CD14-positive monocyte (primary cell): ENCODE measurements at regions not wholly inside any gene's neighbourhood (a gene's known extent, or its start where the extent isn't known, plus 50 kb on each side); places are given as distances from the start of the nearest gene placed in this dataset.

Experiments used
- DNase-seq, 3 donors: peaks; one replicate each; pipeline ENCODE4 v3.0.0-alpha.2; 2011 to 2022
- H2AFZ ChIP-seq: 2 replicates; pipeline ENCODE4 v1.6.0; 2012; ENCODE audit warnings: mild to moderate bottlenecking, low read depth, low read length, inconsistent platforms; ENCODE audit not compliant: insufficient read depth, poor library complexity, severe bottlenecking
- H3K27ac ChIP-seq, 2 donors: 1 replicate in 1 of 2; 2 replicates in 1 of 2; pipeline ENCODE4 v1.5.1; 2012 to 2013; ENCODE audit warnings: low read length in 2 of 2, control low read depth in 1 of 2, inconsistent platforms in 1 of 2, low read depth in 1 of 2, mild to moderate bottlenecking in 1 of 2
- H3K27me3 ChIP-seq, 2 donors: one replicate each; pipeline versions ENCODE4 v1.6.0 to v1.6.1; 2011 to 2013; ENCODE audit warnings: low read length in 2 of 2; ENCODE audit not compliant: control insufficient read depth in 2 of 2, insufficient read depth in 2 of 2
- H3K36me3 ChIP-seq, 2 donors: replicated peaks in 1 of 2; 1 replicate in 1 of 2; 2 replicates in 1 of 2; pipeline versions ENCODE4 v1.5.1 to v1.6.1; 2012 to 2013; ENCODE audit warnings: low read length in 2 of 2, control low read depth in 1 of 2, inconsistent platforms in 1 of 2, mild to moderate bottlenecking in 1 of 2; ENCODE audit not compliant: insufficient read depth in 2 of 2, control insufficient read depth in 1 of 2
- H3K4me1 ChIP-seq, 2 donors: 1 replicate in 1 of 2; 2 replicates in 1 of 2; pipeline versions ENCODE4 v1.5.1 to v1.6.1; 2012 to 2013; ENCODE audit warnings: low read length in 2 of 2, control low read depth in 1 of 2, inconsistent platforms in 1 of 2, mild to moderate bottlenecking in 1 of 2, moderate library complexity in 1 of 2; ENCODE audit not compliant: insufficient read depth in 2 of 2, control insufficient read depth in 1 of 2
- H3K4me2 ChIP-seq: replicated peaks from 2 replicates; pipeline ENCODE3; 2012; ENCODE audit warnings: low read length, moderate library complexity, mild to moderate bottlenecking; ENCODE audit not compliant: poor library complexity, severe bottlenecking; ENCODE audit errors: extremely low read depth
- H3K4me3 ChIP-seq, 3 experiments: fragments of 200-600 bp in 1 of 3; sonication (generic) in 1 of 3; replicated peaks in 1 of 3; 1 replicate in 2 of 3; 2 replicates in 1 of 3; pipeline ENCODE4 v1.5.1; 2011 to 2013; ENCODE audit warnings: low read length in 3 of 3, mild to moderate bottlenecking in 3 of 3, control low read depth in 2 of 3, low read depth in 2 of 3, inconsistent platforms in 1 of 3, moderate library complexity in 1 of 3
- H3K79me2 ChIP-seq: 2 replicates; pipeline ENCODE4 v1.6.0; 2012; ENCODE audit warnings: mild to moderate bottlenecking, control low read depth, inconsistent platforms, low read length, moderate library complexity; ENCODE audit not compliant: insufficient read depth
- H3K9ac ChIP-seq: 2 replicates; pipeline ENCODE4 v1.6.0; 2017; ENCODE audit warnings: low read length, mild to moderate bottlenecking; ENCODE audit not compliant: insufficient read depth, poor library complexity, severe bottlenecking
- H3K9me3 ChIP-seq, 2 donors: replicated peaks in 1 of 2; 1 replicate in 1 of 2; 2 replicates in 1 of 2; pipeline versions ENCODE4 v1.5.1 to v1.6.1; 2012 to 2013; ENCODE audit warnings: low read length in 2 of 2, control low read depth in 1 of 2; ENCODE audit not compliant: control insufficient read depth in 1 of 2, insufficient read depth in 1 of 2
- H4K20me1 ChIP-seq: 2 replicates; pipeline ENCODE4 v1.6.0; 2012; ENCODE audit warnings: mild to moderate bottlenecking, low read length, control low read depth, moderate library complexity; ENCODE audit not compliant: insufficient read depth
- H3K27ac Mint-ChIP-seq, 7 donors: one replicate each; pipeline ENCODE4 v1.8.0; 2020; ENCODE audit warnings: mild to moderate bottlenecking in 7 of 7, mixed read lengths in 7 of 7, moderate library complexity in 6 of 7, inconsistent platforms in 2 of 7
- H3K27me3 Mint-ChIP-seq, 3 donors: one replicate each; pipeline ENCODE4 v1.8.0; 2021 to 2022; ENCODE audit warnings: low read depth in 3 of 3, mild to moderate bottlenecking in 3 of 3, mixed read lengths in 3 of 3, moderate library complexity in 3 of 3, inconsistent platforms in 1 of 3
- H3K36me3 Mint-ChIP-seq, 2 donors: one replicate each; pipeline ENCODE4 v1.8.0; 2020; ENCODE audit warnings: mixed read lengths in 2 of 2, inconsistent platforms in 1 of 2, mild to moderate bottlenecking in 1 of 2
- H3K4me1 Mint-ChIP-seq: one replicate; pipeline ENCODE4 v1.8.0; 2020; ENCODE audit warnings: mild to moderate bottlenecking, mixed read lengths
- H3K4me3 Mint-ChIP-seq, 2 donors: one replicate each; pipeline ENCODE4 v1.8.0; 2020; ENCODE audit warnings: mild to moderate bottlenecking in 2 of 2, mixed read lengths in 2 of 2, moderate library complexity in 1 of 2
- H3K9me3 Mint-ChIP-seq, 7 donors: one replicate each; pipeline ENCODE4 v1.8.0; 2020 to 2022; ENCODE audit warnings: mixed read lengths in 7 of 7, mild to moderate bottlenecking in 6 of 7, moderate library complexity in 6 of 7, inconsistent platforms in 2 of 7
- WGBS: methylation state at CpG from one replicate; pipeline ENCODE4 v1.1.5; 2013; ENCODE audit warnings: missing lambda C conversion rate; ENCODE audit not compliant: insufficient coverage; 5-methylcytosine and 5-hydroxymethylcytosine counted together
- intact Hi-C, 2 donors: fragments of 100-400 bp; cut with micrococcal nuclease; formaldehyde crosslinking; loops; one replicate each; pipeline versions ENCODE4 v1.15.0 to v1.15.1; 2023
- TF ChIP-seq, protein P1 (sequence below): fragments of 200-600 bp; IDR thresholded peaks from one replicate; pipeline ENCODE4 v1.8.0; 2022; ENCODE audit warnings: antibody characterized with exemption, mild to moderate bottlenecking

- H3K9ac ChIP-seq: no peak overlapping the region
- no peaks in the 10 kb centered on the region for H3K36me3 ChIP-seq
- H3K79me2 ChIP-seq: no peaks in the 10 kb centered on the region
- Mint-ChIP-seq H3K27me3 (peaks cover 4 to 9% (median 9%) of the 10 kb centered on the region in 3 donors), H3K4me3 (no peak overlapping the region), H3K27ac (no peak overlapping the region), H3K4me1 (no peaks in the 10 kb centered on the region), H3K9me3 (peaks cover 0 to 3% (median 0%) of the 10 kb centered on the region in 7 donors), H3K36me3 (no peaks in the 10 kb centered on the region)
- no peak overlapping the region for H3K4me2 ChIP-seq
- H3K27ac ChIP-seq: no peak overlapping the region
- intact Hi-C loops: no loop called here
- no peak overlapping the region for H3K4me3 ChIP-seq
- H3K27me3 ChIP-seq: peaks cover 0 to 5% of the 10 kb centered on the region in 2 donors
- no peaks in the 10 kb centered on the region for H3K4me1 ChIP-seq
- H4K20me1 ChIP-seq: no peaks in the 10 kb centered on the region
- WGBS: 100% methylated on average over 3 of the region's 5 CpGs
- TF ChIP-seq, protein P1, sequence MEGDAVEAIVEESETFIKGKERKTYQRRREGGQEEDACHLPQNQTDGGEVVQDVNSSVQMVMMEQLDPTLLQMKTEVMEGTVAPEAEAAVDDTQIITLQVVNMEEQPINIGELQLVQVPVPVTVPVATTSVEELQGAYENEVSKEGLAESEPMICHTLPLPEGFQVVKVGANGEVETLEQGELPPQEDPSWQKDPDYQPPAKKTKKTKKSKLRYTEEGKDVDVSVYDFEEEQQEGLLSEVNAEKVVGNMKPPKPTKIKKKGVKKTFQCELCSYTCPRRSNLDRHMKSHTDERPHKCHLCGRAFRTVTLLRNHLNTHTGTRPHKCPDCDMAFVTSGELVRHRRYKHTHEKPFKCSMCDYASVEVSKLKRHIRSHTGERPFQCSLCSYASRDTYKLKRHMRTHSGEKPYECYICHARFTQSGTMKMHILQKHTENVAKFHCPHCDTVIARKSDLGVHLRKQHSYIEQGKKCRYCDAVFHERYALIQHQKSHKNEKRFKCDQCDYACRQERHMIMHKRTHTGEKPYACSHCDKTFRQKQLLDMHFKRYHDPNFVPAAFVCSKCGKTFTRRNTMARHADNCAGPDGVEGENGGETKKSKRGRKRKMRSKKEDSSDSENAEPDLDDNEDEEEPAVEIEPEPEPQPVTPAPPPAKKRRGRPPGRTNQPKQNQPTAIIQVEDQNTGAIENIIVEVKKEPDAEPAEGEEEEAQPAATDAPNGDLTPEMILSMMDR: no peak
- no peak overlapping the region for H2AFZ ChIP-seq
- H3K9me3 ChIP-seq: no peaks in the 10 kb centered on the region
- DNase-seq: no peak
Observed at GRCh38 chr6:17047889-17048288, 54.0 kb upstream of the STMND1 start.

DNA sequence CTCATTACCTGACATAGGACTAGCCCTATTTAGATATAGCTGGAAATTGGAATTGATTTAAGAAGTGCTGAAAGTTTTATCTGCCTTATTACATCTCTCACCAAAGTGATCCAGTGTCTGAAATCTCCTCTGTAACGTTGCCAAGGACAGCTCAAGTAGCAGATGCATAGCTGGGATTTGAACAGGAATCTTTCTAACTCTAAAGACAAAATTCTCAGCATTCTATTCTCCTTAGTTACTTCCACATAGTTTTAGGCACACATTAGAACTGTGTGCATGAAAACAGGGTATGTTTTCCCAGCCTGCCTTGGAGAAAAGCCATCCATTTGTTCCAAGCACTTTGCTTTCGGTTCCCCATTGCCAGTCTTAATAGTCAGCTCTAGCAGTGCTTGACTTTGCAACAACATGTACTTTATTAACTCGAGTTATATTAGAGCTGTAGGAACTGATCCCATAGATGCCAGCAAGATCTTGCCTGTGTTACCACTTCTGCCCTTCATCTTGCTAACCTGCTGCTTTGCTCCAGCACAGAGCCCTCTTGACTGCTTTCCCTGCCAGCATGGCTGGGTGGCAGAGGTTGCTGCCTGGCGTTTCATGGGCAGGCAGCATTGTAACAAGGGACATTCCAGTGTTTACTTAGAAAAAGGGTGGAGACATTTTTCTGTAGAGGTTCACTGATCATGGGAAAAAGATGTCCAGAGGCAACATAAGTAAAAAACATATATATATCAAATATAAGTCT lies 56.1 kb upstream of the STMND1 start:
- no peak overlapping the region for H3K4me2 ChIP-seq
- H4K20me1 ChIP-seq: no peaks in the 10 kb centered on the region
- DNase-seq: no peak
- peaks cover 3 to 13% of the 10 kb centered on the region in 2 donors for H3K27me3 ChIP-seq
- H3K9ac ChIP-seq: no peak overlapping the region
- no peaks in the 10 kb centered on the region for H3K36me3 ChIP-seq
- 86% methylated on average over 2 of the region's 4 CpGs for WGBS
- Mint-ChIP-seq H3K27ac (no peak overlapping the region), H3K4me1 (no peaks in the 10 kb centered on the region), H3K4me3 (no peak overlapping the region), H3K9me3 (peaks cover 0 to 3% (median 0%) of the 10 kb centered on the region in 7 donors), H3K36me3 (no peaks in the 10 kb centered on the region), H3K27me3 (peaks cover 14 to 21% (median 20%) of the 10 kb centered on the region in 3 donors)
- H3K4me1 ChIP-seq: no peaks in the 10 kb centered on the region
- no peaks in the 10 kb centered on the region for H3K79me2 ChIP-seq
- H3K9me3 ChIP-seq: no peaks in the 10 kb centered on the region
- TF ChIP-seq, protein P1: no peak
- H3K27ac ChIP-seq: no peak overlapping the region
- intact Hi-C loops: no loop called here
- H2AFZ ChIP-seq: no peak overlapping the region
- H3K4me3 ChIP-seq: no peak overlapping the region
